ENCODE measurements at regions not wholly inside any gene's neighbourhood (a gene's known extent, or its start where the extent isn't known, plus 50 kb on each side); places are given as distances from the start of the nearest gene placed in this dataset.

- Histone ChIP-seq H4K20me1 (ENCODE audit: low read depth) (no peaks in the 10 kb centered on the region), H3K9me3 (ENCODE audit: low read depth) (no peaks in the 10 kb centered on the region), H3K27me3 (peaks cover 16% of the 10 kb centered on the region), H3K4me3 (no peak overlapping the region), H3K79me2 (ENCODE audit: low read depth) (no peaks in the 10 kb centered on the region), H3K9ac (no peak overlapping the region), H3K4me1 (peaks cover 45% of the 10 kb centered on the region), H3K4me2 (no peak overlapping the region), H2AFZ (replicated peaks) (no peak overlapping the region), H3K36me3 (no peaks in the 10 kb centered on the region), H3F3A (ENCODE audit: low read depth) (peaks cover 23% of the 10 kb centered on the region), H3K27ac (no peak overlapping the region)
- Mint-ChIP-seq H3K9me3 (peaks cover 2% of the 10 kb centered on the region), H3K4me3 (no peak overlapping the region), H3K36me3 (no peaks in the 10 kb centered on the region), H3K27ac (peak overlapping the region; percentile 42), H3K27me3 (ENCODE audit: insufficient read depth, low read depth) (peaks cover 7% of the 10 kb centered on the region), H3K4me1 (peaks cover 52% of the 10 kb centered on the region)
- no peak for TF ChIP-seq EZH2 (IDR thresholded peaks at IDR 0.05)
- TF ChIP-seq EZH2phosphoT487 (IDR thresholded peaks at IDR 0.05) = no peak
- no peak for TF ChIP-seq CTCF (IDR thresholded peaks at IDR 0.05)
- no peak for DNase-seq (ENCODE audit: low spot score)
Measured at GRCh38 chr14:58771016-58771415, 133.3 kb downstream of the DACT1 start.

GRCh38 chr14:58772116-58772515, 134.4 kb downstream of the DACT1 start:
- H3K4me3 ChIP-seq = no peak overlapping the region
- Mint-ChIP-seq H3K9me3 (peaks cover 6% of the 10 kb centered on the region), H3K4me3 (no peak overlapping the region), H3K27me3 (ENCODE audit: insufficient read depth, low read depth) (peaks cover 7% of the 10 kb centered on the region), H3K27ac (no peak overlapping the region), H3K36me3 (no peaks in the 10 kb centered on the region), H3K4me1 (peaks cover 59% of the 10 kb centered on the region)
- no peak overlapping the region for H2AFZ ChIP-seq (replicated peaks)
- H3K4me2 ChIP-seq = peak overlapping the region; percentile 60
- TF ChIP-seq CTCF (IDR thresholded peaks at IDR 0.05) (no peak), EZH2 (IDR thresholded peaks at IDR 0.05) (no peak), EZH2phosphoT487 (IDR thresholded peaks at IDR 0.05) (no peak)
- H3K27ac ChIP-seq = peak overlapping the region; percentile 83
- peaks cover 23% of the 10 kb centered on the region for H3F3A ChIP-seq (ENCODE audit: low read depth)
- H3K4me1 ChIP-seq = peaks cover 45% of the 10 kb centered on the region
- no peaks in the 10 kb centered on the region for H4K20me1 ChIP-seq (ENCODE audit: low read depth)
- peaks cover 9% of the 10 kb centered on the region for H3K27me3 ChIP-seq
- no peaks in the 10 kb centered on the region for H3K9me3 ChIP-seq (ENCODE audit: low read depth)
- no peak for DNase-seq (ENCODE audit: low spot score)
- no peaks in the 10 kb centered on the region for H3K79me2 ChIP-seq (ENCODE audit: low read depth)
- no peaks in the 10 kb centered on the region for H3K36me3 ChIP-seq
- no peak overlapping the region for H3K9ac ChIP-seq

GRCh38 chr14:58772794-58773620, 135.2 kb downstream of the DACT1 start:
- H3K27me3 ChIP-seq = peaks cover under 1% of the 10 kb centered on the region
- peak; percentile 25 for TF ChIP-seq CTCF (IDR thresholded peaks at IDR 0.05)
- no peak for TF ChIP-seq EZH2phosphoT487 (IDR thresholded peaks at IDR 0.05)
- no peak overlapping the region for H2AFZ ChIP-seq (replicated peaks)
- peak overlapping the region; percentile 60 for H3K4me2 ChIP-seq
- H3K36me3 ChIP-seq = no peaks in the 10 kb centered on the region
- peaks cover 7% of the 10 kb centered on the region for H3K27me3 Mint-ChIP-seq (ENCODE audit: insufficient read depth, low read depth)
- H3F3A ChIP-seq (ENCODE audit: low read depth) = peaks cover 23% of the 10 kb centered on the region
- peaks cover 68% of the 10 kb centered on the region for H3K4me1 Mint-ChIP-seq
- H3K27ac Mint-ChIP-seq = peak overlapping the region; percentile 58
- no peak overlapping the region for H3K9ac ChIP-seq
- H3K4me3 Mint-ChIP-seq = peak overlapping the region; percentile 24
- H3K9me3 ChIP-seq (ENCODE audit: low read depth) = no peaks in the 10 kb centered on the region
- peaks cover 52% of the 10 kb centered on the region for H3K4me1 ChIP-seq
- peak; percentile 62 for DNase-seq (ENCODE audit: low spot score)
- H3K27ac ChIP-seq = peak overlapping the region; percentile 83
- H4K20me1 ChIP-seq (ENCODE audit: low read depth) = no peaks in the 10 kb centered on the region
- H3K79me2 ChIP-seq (ENCODE audit: low read depth) = no peaks in the 10 kb centered on the region
- no peak overlapping the region for H3K4me3 ChIP-seq
- no peaks in the 10 kb centered on the region for H3K36me3 Mint-ChIP-seq
- H3K9me3 Mint-ChIP-seq = peaks cover 6% of the 10 kb centered on the region

Measured in neural progenitor cell (in vitro differentiated cells).